ENCODE measurements at regions not wholly inside any gene's neighbourhood (a gene's known extent, or its start where the extent isn't known, plus 50 kb on each side); places are given as distances from the start of the nearest gene placed in this dataset.

GRCh38 chr2:226313060-226313459 lies 486.6 kb downstream of the IRS1 start:
- TF ChIP-seq ZSCAN29 (CRISPR knock-in tag; conservative IDR thresholded peaks at IDR 0.05) = no peak
- no peak for TF ChIP-seq THAP9 (CRISPR knock-in tag; IDR thresholded peaks at IDR 0.05; ENCODE audit: borderline replicate concordance)
- TF ChIP-seq KDM1A (CRISPR knock-in tag; IDR thresholded peaks at IDR 0.05) = no peak
- TF ChIP-seq CTCF (CRISPR knock-in tag; IDR thresholded peaks at IDR 0.05) = no peak
- no peak for TF ChIP-seq ATF6 (CRISPR knock-in tag; conservative IDR thresholded peaks at IDR 0.05)
